ENCODE measurements at regions not wholly inside any gene's neighbourhood (a gene's known extent, or its start where the extent isn't known, plus 50 kb on each side); places are given as distances from the start of the nearest gene placed in this dataset.

DNA sequence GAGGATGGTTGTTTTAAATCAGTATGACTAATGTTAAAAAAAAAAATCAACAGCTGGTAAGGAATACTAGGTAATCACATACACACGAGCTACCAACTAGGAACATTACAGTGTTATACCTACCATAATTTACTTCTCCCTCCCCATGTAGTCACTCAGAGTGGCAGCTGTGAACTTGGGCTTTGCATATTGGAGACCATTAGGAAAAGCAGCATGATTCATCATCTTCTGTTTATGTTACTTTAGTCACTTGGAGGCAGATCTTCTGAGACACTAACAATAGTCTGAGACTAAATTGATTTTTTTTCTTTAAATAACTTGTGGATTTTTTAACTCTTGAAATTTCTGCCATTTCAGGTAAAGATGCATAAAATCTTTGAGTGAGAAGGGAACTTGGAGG lies 141.5 kb upstream of the NR4A3 start (continued):
- TF ChIP-seq TAF15 (IDR thresholded peaks at IDR 0.05; ENCODE audit: low read depth, low read length) (no peak), PRPF4 (IDR thresholded peaks at IDR 0.05; ENCODE audit: insufficient read depth, low read depth, low read length, poor library complexity, severe bottlenecking) (no peak), KHSRP (IDR thresholded peaks at IDR 0.05) (no peak)

- Histone ChIP-seq H3K27me3 (ENCODE audit: control insufficient read depth in 2 of 2, insufficient read depth in 2 of 2, low read length in 2 of 2) (no peaks in the 10 kb centered on the region), H3K4me2 (ENCODE audit: insufficient read depth, low read length) (no peak overlapping the region), H3K36me3 (ENCODE audit: control insufficient read depth, insufficient read depth, low read length) (no peaks in the 10 kb centered on the region), H3K9me1 (ENCODE audit: control insufficient read depth, insufficient read depth, low read length) (no peaks in the 10 kb centered on the region), H3K9ac (ENCODE audit: insufficient read depth in 1 of 2, low read depth in 2 of 2, low read length in 2 of 2) (no peak overlapping the region), H4K20me1 (replicated peaks; ENCODE audit: control insufficient read depth, insufficient read depth, low read length) (no peaks in the 10 kb centered on the region), H3K4me3 (no peak overlapping the region), H3K27ac (ENCODE audit: extremely low read depth, low read depth, low read length) (no peak overlapping the region), H3K79me2 (ENCODE audit: control insufficient read depth, insufficient read depth, low read length) (no peaks in the 10 kb centered on the region), H3K4me1 (replicated peaks in 1 of 2; ENCODE audit: control insufficient read depth in 2 of 2, insufficient read depth in 2 of 2, low read length in 2 of 2) (no peaks in the 10 kb centered on the region), H3K9me3 (replicated peaks; ENCODE audit: control insufficient read depth, insufficient read depth, low read depth, low read length) (no peaks in the 10 kb centered on the region), H2AFZ (ENCODE audit: low read depth, low read length) (no peak overlapping the region)
- FAIRE-seq (no peak), ATAC-seq (no peak), DNase-seq (ENCODE audit: extremely low read depth in 1 of 4, low spot score in 3 of 4) (no peak)
- ChIA-PET CTCF (ENCODE audit: low intra/inter-chr PET ratio) (no interaction called here), POLR2A (no interaction called here)
- TF ChIP-seq XRCC3 (IDR thresholded peaks at IDR 0.05) (no peak), ZNF324 (CRISPR knock-in tag; IDR thresholded peaks at IDR 0.05) (no peak), TCFL5 (CRISPR knock-in tag; conservative IDR thresholded peaks at IDR 0.05) (no peak), MIER1 (IDR thresholded peaks at IDR 0.05; ENCODE audit: low read depth) (no peak), IFI16 (CRISPR knock-in tag; IDR thresholded peaks at IDR 0.05) (no peak)
- TF ChIP-seq, protein P1, sequence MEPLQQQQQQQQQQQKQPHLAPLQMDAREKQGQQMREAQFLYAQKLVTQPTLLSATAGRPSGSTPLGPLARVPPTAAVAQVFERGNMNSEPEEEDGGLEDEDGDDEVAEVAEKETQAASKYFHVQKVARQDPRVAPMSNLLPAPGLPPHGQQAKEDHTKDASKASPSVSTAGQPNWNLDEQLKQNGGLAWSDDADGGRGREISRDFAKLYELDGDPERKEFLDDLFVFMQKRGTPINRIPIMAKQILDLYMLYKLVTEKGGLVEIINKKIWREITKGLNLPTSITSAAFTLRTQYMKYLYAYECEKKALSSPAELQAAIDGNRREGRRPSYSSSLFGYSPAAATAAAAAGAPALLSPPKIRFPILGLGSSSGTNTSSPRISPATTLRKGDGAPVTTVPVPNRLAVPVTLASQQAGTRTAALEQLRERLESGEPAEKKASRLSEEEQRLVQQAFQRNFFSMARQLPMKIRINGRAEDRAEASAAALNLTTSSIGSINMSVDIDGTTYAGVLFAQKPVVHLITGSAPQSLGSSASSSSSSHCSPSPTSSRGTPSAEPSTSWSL (CRISPR knock-in tag; IDR thresholded peaks at IDR 0.05; ENCODE audit: borderline replicate concordance) = no peak
- intact Hi-C loops (cut with micrococcal nuclease) = no loop called here
- BruUV-seq (replicated peaks) = no TSS peak
- in situ Hi-C loops (cut with MboI) = no loop called here
These were observed 140.6 kb upstream of the NR4A3 start for GRCh38 chr9:99681113-99681512.
